SK-N-SH (cell line): ENCODE measurements at regions not wholly inside any gene's neighbourhood (a gene's known extent, or its start where the extent isn't known, plus 50 kb on each side); places are given as distances from the start of the nearest gene placed in this dataset.

Experiments
- CTCF ChIA-PET: fragments of 300-600, 350-600 bp; formaldehyde crosslinking; extraction: SDS; loops from one replicate; lab custom pipeline; 2021; lab: Yijun Ruan, JAX
- POLR2A ChIA-PET: fragments of 350-600 bp; sonication (Branson Sonifier 250); formaldehyde crosslinking; extraction: SDS; loops from one replicate; lab custom pipeline; 2020; ENCODE audit warnings: antibody characterized with exemption, inconsistent platforms; lab: Yijun Ruan, JAX
- DNase-seq: peaks from one replicate; pipeline ENCODE4 v3.0.0; 2012
- H2AFZ ChIP-seq: fragments of 200-600 bp; sonication (generic); 2 replicates; pipeline ENCODE4 v1.8.1; 2016; ENCODE audit warnings: antibody characterized with exemption, mild to moderate bottlenecking, low read depth
- H3F3A ChIP-seq: fragments of 200-600 bp; sonication (generic); replicated peaks from 2 replicates; pipeline ENCODE3; 2016; ENCODE audit warnings: antibody characterized with exemption, mild to moderate bottlenecking; ENCODE audit not compliant: insufficient read depth
- H3K27ac ChIP-seq, 2 experiments: fragments of 200-500 bp in 1 of 2; fragments of 200-600 bp in 1 of 2; sonication (Bioruptor generic) in 1 of 2; sonication (generic), shearing (Covaris generic) in 1 of 2; 2 replicates each; pipeline versions ENCODE4 v1.5.1 to v1.6.1; 2014 to 2016; ENCODE audit warnings: low read depth in 2 of 2, inconsistent platforms in 1 of 2, low read length in 1 of 2, mild to moderate bottlenecking in 1 of 2, mixed read lengths in 1 of 2
- H3K27me3 ChIP-seq: fragments of 200-600 bp; sonication (generic), shearing (Covaris generic); 2 replicates; pipeline ENCODE4 v1.6.1; 2016; ENCODE audit warnings: mixed run types; ENCODE audit not compliant: insufficient read depth
- H3K36me3 ChIP-seq, 2 experiments: fragments of 200-500 bp in 1 of 2; fragments of 200-600 bp in 1 of 2; sonication (Bioruptor generic) in 1 of 2; sonication (generic) in 1 of 2; replicated peaks in 1 of 2; 2 replicates each; pipeline versions ENCODE3 to v1.5.1; 2014 to 2016; ENCODE audit warnings: low read length in 1 of 2, mild to moderate bottlenecking in 1 of 2; ENCODE audit not compliant: insufficient read depth in 2 of 2, control insufficient read depth in 1 of 2
- H3K4me1 ChIP-seq, 2 experiments: fragments of 200-500 bp in 1 of 2; fragments of 200-600 bp in 1 of 2; sonication (Bioruptor generic) in 1 of 2; sonication (generic), shearing (Covaris generic) in 1 of 2; 2 replicates each; pipeline versions ENCODE4 v1.5.1 to v1.6.1; 2014 to 2016; ENCODE audit warnings: low read depth in 1 of 2, low read length in 1 of 2, mixed run types in 1 of 2; ENCODE audit not compliant: insufficient read depth in 2 of 2, control insufficient read depth in 1 of 2
- H3K4me2 ChIP-seq: fragments of 200-600 bp; sonication (generic), shearing (Covaris generic); 2 replicates; pipeline ENCODE4 v1.6.1; 2017; ENCODE audit warnings: mixed run types
- H3K4me3 ChIP-seq, 2 experiments: fragments of 200-500 bp in 1 of 2; fragments of 200-600 bp in 1 of 2; sonication (Bioruptor generic) in 1 of 2; sonication (generic), shearing (Covaris generic) in 1 of 2; 2 replicates each; pipeline versions ENCODE4 v1.5.1 to v1.8.1; 2014 to 2016; ENCODE audit warnings: low read depth in 2 of 2, inconsistent platforms in 1 of 2, low read length in 1 of 2, mild to moderate bottlenecking in 1 of 2, mixed read lengths in 1 of 2, moderate library complexity in 1 of 2
- H3K79me2 ChIP-seq: fragments of 200-600 bp; sonication (generic); 2 replicates; pipeline ENCODE4 v1.8.1; 2017; ENCODE audit warnings: mild to moderate bottlenecking; ENCODE audit not compliant: insufficient read depth
- H3K9ac ChIP-seq: fragments of 200-600 bp; sonication (generic); 2 replicates; pipeline ENCODE4 v1.6.1; 2017; ENCODE audit warnings: mixed run types
- H3K9me2 ChIP-seq: fragments of 200-600 bp; sonication (generic); 2 replicates; pipeline ENCODE4 v1.6.1; 2017; ENCODE audit warnings: mixed run types
- H3K9me3 ChIP-seq: fragments of 200-600 bp; sonication (generic); 2 replicates; pipeline ENCODE4 v1.6.1; 2017; ENCODE audit warnings: mixed run types, mild to moderate bottlenecking, moderate library complexity
- H4K20me1 ChIP-seq: fragments of 200-600 bp; sonication (generic); 2 replicates; pipeline ENCODE4 v1.6.1; 2017; ENCODE audit warnings: mild to moderate bottlenecking, mixed run types; ENCODE audit not compliant: insufficient read depth
- ELF1 ChIP-seq: IDR thresholded peaks from 2 replicates; pipeline ENCODE4 v1.4.0; 2012
- EP300 ChIP-seq, 2 experiments: IDR thresholded peaks; 2 replicates each; pipeline versions ENCODE4 v1.4.0 to v1.6.1; 2012; ENCODE audit warnings: borderline replicate concordance in 1 of 2, low read depth in 1 of 2, low read length in 1 of 2
- GABPA ChIP-seq: IDR thresholded peaks from 2 replicates; pipeline ENCODE4 v1.4.0; 2012; ENCODE audit warnings: low read depth, mild to moderate bottlenecking
- GATA2 ChIP-seq: sonication (generic); formaldehyde crosslinking; IDR thresholded peaks from 2 replicates; pipeline ENCODE4 v1.5.0; 2020; ENCODE audit warnings: mild to moderate bottlenecking, missing genetic modification reagents
- RCOR1 ChIP-seq: fragments of 150-350 bp; IDR thresholded peaks from 2 replicates; pipeline ENCODE4 v1.6.1; 2017; ENCODE audit warnings: antibody characterized with exemption, low read length
- RXRA ChIP-seq: IDR thresholded peaks from 2 replicates; pipeline ENCODE4 v1.4.0; 2012; ENCODE audit warnings: low read depth, mild to moderate bottlenecking, borderline replicate concordance
- SMC3 ChIP-seq: IDR thresholded peaks from 2 replicates; pipeline ENCODE4 v1.6.1; 2012; ENCODE audit warnings: low read depth, low read length, improper control_type of control experiment
- TAF1 ChIP-seq: IDR thresholded peaks from 2 replicates; pipeline ENCODE4 v1.6.1; 2012; ENCODE audit warnings: low read depth, mild to moderate bottlenecking, low read length, moderate library complexity, borderline replicate concordance
- TCF12 ChIP-seq: IDR thresholded peaks from 2 replicates; pipeline ENCODE4 v1.4.0; 2012
- TEAD4 ChIP-seq: IDR thresholded peaks from 2 replicates; pipeline ENCODE4 v1.4.0; 2012; ENCODE audit warnings: mild to moderate bottlenecking, borderline replicate concordance; ENCODE audit not compliant: insufficient read depth
- YY1 ChIP-seq: IDR thresholded peaks from 2 replicates; pipeline ENCODE4 v1.4.0; 2012; ENCODE audit warnings: low read depth, mild to moderate bottlenecking
- WGBS: methylation state at CpG from one replicate; pipeline ENCODE4 v1.1.6; 2017; ENCODE audit warnings: low lambda C conversion rate; 5-methylcytosine and 5-hydroxymethylcytosine counted together
- TF ChIP-seq, protein P1 (sequence below): IDR thresholded peaks from 2 replicates; pipeline ENCODE4 v1.6.1; 2012; ENCODE audit warnings: mild to moderate bottlenecking, low read depth, low read length, moderate library complexity
- TF ChIP-seq, protein P2 (sequence below): IDR thresholded peaks from 2 replicates; pipeline ENCODE4 v1.4.0; 2012; ENCODE audit warnings: low read depth, borderline replicate concordance
- TF ChIP-seq, protein P3 (sequence below): IDR thresholded peaks from 2 replicates; pipeline ENCODE4 v1.4.0; 2012; ENCODE audit warnings: low read depth, borderline replicate concordance

DNA sequence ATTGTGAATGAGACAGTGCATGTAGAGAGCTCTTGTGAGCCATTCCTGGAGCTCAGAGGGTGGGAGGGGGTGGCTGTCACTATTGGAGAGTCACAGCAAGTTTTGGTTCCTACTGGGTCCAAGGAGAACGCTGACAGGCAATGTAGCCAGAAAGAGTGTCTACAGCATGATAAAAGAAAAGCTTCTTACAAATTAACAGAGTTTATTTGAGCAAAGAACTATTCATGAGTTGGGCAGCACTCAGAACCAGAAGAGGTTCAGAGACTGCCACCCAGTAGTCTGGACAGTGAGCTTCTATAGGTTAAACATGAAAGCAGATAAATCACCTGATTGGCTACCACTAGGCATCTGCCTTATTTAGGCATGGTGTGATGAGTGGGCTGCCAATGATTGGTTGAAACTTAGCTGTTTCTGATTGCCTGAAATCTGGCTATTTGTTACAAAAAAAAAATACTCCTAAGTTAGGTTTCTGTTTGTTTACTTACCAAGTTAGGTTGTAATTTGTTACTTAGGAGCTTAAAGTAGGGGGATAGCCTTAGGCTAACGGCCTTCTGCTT is 473.4 kb downstream of the PREX1 start:
- Histone ChIP-seq H3K36me3 (no peaks in the 10 kb centered on the region), H3K27ac (no peak overlapping the region), H3K4me3 (no peak overlapping the region), H3K9me3 (no peaks in the 10 kb centered on the region), H3K9ac (no peak overlapping the region), H4K20me1 (no peaks in the 10 kb centered on the region), H3K27me3 (no peaks in the 10 kb centered on the region), H3K4me1 (no peaks in the 10 kb centered on the region; a peak in 1 of 4 replicates), H3K4me2 (no peak overlapping the region), H3F3A (no peaks in the 10 kb centered on the region), H3K79me2 (no peaks in the 10 kb centered on the region), H3K9me2 (no peaks in the 10 kb centered on the region), H2AFZ (no peak overlapping the region)
- CTCF ChIA-PET: interaction anchor here (1.0 to 1.2 kb wide), 2 partner anchors 12 to 25 kb away, joined by 3 to 6 read pairs; no protein-coding TSS in a partner anchor
- 19% methylated on average over 2 of the region's 2 CpGs for WGBS
- POLR2A ChIA-PET: no interaction called here
- no peak for TF ChIP-seq TCF12
- TF ChIP-seq SMC3: no peak
- TF ChIP-seq TAF1: no peak
- TF ChIP-seq RCOR1: no peak
- TF ChIP-seq, protein P1, sequence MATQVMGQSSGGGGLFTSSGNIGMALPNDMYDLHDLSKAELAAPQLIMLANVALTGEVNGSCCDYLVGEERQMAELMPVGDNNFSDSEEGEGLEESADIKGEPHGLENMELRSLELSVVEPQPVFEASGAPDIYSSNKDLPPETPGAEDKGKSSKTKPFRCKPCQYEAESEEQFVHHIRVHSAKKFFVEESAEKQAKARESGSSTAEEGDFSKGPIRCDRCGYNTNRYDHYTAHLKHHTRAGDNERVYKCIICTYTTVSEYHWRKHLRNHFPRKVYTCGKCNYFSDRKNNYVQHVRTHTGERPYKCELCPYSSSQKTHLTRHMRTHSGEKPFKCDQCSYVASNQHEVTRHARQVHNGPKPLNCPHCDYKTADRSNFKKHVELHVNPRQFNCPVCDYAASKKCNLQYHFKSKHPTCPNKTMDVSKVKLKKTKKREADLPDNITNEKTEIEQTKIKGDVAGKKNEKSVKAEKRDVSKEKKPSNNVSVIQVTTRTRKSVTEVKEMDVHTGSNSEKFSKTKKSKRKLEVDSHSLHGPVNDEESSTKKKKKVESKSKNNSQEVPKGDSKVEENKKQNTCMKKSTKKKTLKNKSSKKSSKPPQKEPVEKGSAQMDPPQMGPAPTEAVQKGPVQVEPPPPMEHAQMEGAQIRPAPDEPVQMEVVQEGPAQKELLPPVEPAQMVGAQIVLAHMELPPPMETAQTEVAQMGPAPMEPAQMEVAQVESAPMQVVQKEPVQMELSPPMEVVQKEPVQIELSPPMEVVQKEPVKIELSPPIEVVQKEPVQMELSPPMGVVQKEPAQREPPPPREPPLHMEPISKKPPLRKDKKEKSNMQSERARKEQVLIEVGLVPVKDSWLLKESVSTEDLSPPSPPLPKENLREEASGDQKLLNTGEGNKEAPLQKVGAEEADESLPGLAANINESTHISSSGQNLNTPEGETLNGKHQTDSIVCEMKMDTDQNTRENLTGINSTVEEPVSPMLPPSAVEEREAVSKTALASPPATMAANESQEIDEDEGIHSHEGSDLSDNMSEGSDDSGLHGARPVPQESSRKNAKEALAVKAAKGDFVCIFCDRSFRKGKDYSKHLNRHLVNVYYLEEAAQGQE: no peak
- TF ChIP-seq YY1: no peak
- no peak for TF ChIP-seq GABPA
- TF ChIP-seq EP300 (IDR thresholded peaks at IDR 0.05; ENCODE audit: borderline replicate concordance in 1 of 2, low read depth in 1 of 2, low read length in 1 of 2): no peak
- TF ChIP-seq RXRA: no peak
- no peak for TF ChIP-seq TEAD4
- no peak for DNase-seq

DNA sequence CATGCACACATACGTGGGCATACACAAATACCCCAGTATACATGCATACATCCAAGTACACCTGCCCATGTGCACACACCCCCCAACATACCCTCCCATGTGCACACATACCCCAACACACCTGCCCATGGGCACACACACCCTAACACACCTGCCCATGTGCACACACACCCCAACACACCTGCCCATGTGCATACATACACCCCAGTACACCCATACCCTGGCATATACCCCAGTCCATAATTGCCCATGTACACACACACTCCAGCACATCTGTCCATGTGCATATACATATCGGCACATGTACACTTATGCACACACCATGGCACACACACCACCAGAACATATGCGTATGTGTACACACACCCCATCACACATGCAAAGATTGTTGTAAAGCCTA is 475.2 kb downstream of the PREX1 start:
- Histone ChIP-seq H2AFZ (no peak overlapping the region), H3K27me3 (no peaks in the 10 kb centered on the region; the same call in 1 of the 2 replicates), H3K4me2 (no peak overlapping the region), H3K36me3 (no peaks in the 10 kb centered on the region), H3K79me2 (no peaks in the 10 kb centered on the region), H3K9me2 (no peaks in the 10 kb centered on the region), H3K4me1 (no peaks in the 10 kb centered on the region; a peak in 1 of 4 replicates), H3F3A (no peaks in the 10 kb centered on the region), H4K20me1 (no peaks in the 10 kb centered on the region), H3K4me3 (no peak overlapping the region), H3K9me3 (no peaks in the 10 kb centered on the region), H3K9ac (no peak overlapping the region), H3K27ac (no peak overlapping the region)
- DNase-seq: no peak
- POLR2A ChIA-PET: no interaction called here
- WGBS: 65% methylated on average over 3 of the region's 3 CpGs
- TF ChIP-seq TAF1 (no peak), ELF1 (no peak), GATA2 (CRISPR knock-in tag) (no peak), RXRA (no peak)
- TF ChIP-seq, protein P2, sequence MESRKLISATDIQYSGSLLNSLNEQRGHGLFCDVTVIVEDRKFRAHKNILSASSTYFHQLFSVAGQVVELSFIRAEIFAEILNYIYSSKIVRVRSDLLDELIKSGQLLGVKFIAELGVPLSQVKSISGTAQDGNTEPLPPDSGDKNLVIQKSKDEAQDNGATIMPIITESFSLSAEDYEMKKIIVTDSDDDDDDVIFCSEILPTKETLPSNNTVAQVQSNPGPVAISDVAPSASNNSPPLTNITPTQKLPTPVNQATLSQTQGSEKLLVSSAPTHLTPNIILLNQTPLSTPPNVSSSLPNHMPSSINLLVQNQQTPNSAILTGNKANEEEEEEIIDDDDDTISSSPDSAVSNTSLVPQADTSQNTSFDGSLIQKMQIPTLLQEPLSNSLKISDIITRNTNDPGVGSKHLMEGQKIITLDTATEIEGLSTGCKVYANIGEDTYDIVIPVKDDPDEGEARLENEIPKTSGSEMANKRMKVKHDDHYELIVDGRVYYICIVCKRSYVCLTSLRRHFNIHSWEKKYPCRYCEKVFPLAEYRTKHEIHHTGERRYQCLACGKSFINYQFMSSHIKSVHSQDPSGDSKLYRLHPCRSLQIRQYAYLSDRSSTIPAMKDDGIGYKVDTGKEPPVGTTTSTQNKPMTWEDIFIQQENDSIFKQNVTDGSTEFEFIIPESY: no peak
- TF ChIP-seq, protein P3, sequence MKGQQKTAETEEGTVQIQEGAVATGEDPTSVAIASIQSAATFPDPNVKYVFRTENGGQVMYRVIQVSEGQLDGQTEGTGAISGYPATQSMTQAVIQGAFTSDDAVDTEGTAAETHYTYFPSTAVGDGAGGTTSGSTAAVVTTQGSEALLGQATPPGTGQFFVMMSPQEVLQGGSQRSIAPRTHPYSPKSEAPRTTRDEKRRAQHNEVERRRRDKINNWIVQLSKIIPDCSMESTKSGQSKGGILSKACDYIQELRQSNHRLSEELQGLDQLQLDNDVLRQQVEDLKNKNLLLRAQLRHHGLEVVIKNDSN: no peak
- TF ChIP-seq, protein P1: no peak
- CTCF ChIA-PET: no interaction called here
